ENCODE measurements at regions not wholly inside any gene's neighbourhood (a gene's known extent, or its start where the extent isn't known, plus 50 kb on each side); places are given as distances from the start of the nearest gene placed in this dataset.

DNA sequence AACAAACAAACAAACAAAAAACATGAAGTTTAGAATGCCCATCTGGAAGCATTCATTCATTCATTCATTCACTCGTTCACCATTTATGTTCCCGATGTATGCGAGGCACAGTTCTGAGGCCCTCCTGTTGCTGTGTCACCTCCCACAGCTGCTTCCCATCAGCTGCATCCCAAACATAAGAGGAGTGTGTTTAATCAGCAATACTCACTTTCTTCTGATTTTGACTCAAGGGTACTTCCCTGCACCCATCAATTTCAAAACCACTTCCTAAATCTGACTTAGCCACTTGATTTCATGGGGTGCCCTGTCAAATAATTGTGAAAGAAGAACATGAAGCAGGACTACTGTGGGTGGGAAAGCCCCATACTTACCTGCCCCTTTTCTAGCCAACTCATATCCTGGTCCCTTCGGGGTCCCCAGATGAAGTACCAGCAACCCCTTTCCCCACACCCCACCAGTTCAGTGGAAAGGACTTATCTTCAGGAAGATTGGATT, 128.0 kb upstream of the IL12B start:
- RAD21 ChIA-PET (ENCODE audit: unreplicated experiment), result interaction anchor here (1.0 to 6.7 kb wide), 7 partner anchors 16 to 460 kb away, joined by 3 to 45 read pairs (median 34); no protein-coding TSS in a partner anchor
- no peaks in the 10 kb centered on the region for H3K36me3 ChIP-seq (ENCODE audit: control insufficient read depth in 2 of 2, insufficient read depth in 2 of 2, low read length in 1 of 2)
- H4K20me1 ChIP-seq (ENCODE audit: control insufficient read depth, insufficient read depth), result no peaks in the 10 kb centered on the region
- peak; percentile 73 for FAIRE-seq
- DNase-seq (ENCODE audit: low read depth, low spot score), result peak; percentile 88
- no peaks in the 10 kb centered on the region for H3K27me3 ChIP-seq (replicated peaks in 1 of 2; ENCODE audit: control insufficient read depth in 2 of 2, insufficient read depth in 2 of 2, low read length in 1 of 2)
- CTCF ChIA-PET, result interaction anchor here (1.1 to 2.9 kb wide), 10 partner anchors 16 to 192 kb away, joined by 3 to 15 read pairs (median 5); no protein-coding TSS in a partner anchor
- H3K9ac ChIP-seq (ENCODE audit: control insufficient read depth, insufficient read depth, low read length), result no peak overlapping the region
- no peaks in the 10 kb centered on the region; the same call in 2 of the 3 replicates for H3K9me3 ChIP-seq (replicated peaks; ENCODE audit: control insufficient read depth, insufficient read depth, low read length)
- H2AFZ ChIP-seq (ENCODE audit: control insufficient read depth, low read depth, low read length), result no peak overlapping the region
- H3K4me2 ChIP-seq (ENCODE audit: control insufficient read depth, insufficient read depth), result peak overlapping the region; percentile 59; the same call in 1 of the 2 replicates
- 0% methylated on average over 4 of the region's 4 CpGs for WGBS (ENCODE audit: insufficient coverage, insufficient replicate concordance, low lambda C conversion rate, missing lambda C conversion rate)
- SMC1A ChIA-PET (ENCODE audit: uncharacterized antibody, unreplicated experiment), result interaction anchor here (1.0 to 6.8 kb wide), 9 partner anchors 13 to 1008 kb away, joined by 3 to 65 read pairs (median 18); no protein-coding TSS in a partner anchor
- intact Hi-C loops (cut with micrococcal nuclease; ENCODE audit: unreplicated experiment), result loop anchor here (1.0 to 5.0 kb wide), 5 partner anchors 31 to 1009 kb away; no protein-coding TSS in a partner anchor
- BruUV-seq (replicated peaks), result no TSS peak
- peak overlapping the region; percentile 38; the same call in 1 of the 2 replicates for H3K27ac ChIP-seq (ENCODE audit: control insufficient read depth, insufficient read depth)
- peaks cover 52% of the 10 kb centered on the region for H3K4me1 ChIP-seq (ENCODE audit: control insufficient read depth, insufficient read depth, low read length)
- peak; percentile 61 for ATAC-seq
- H3K79me2 ChIP-seq (ENCODE audit: control insufficient read depth, insufficient read depth, low read length), result no peaks in the 10 kb centered on the region
- H3K4me3 ChIP-seq, result peak overlapping the region; percentile 44
- POLR2A ChIA-PET, result interaction anchor here (0.8 to 2.8 kb wide), 7 partner anchors 27 to 126 kb away, joined by 3 to 10 read pairs (median 4); no protein-coding TSS in a partner anchor
- in situ Hi-C loops (cut with MboI), result no loop called here
- TF ChIP-seq BACH1 (IDR thresholded peaks at IDR 0.05; ENCODE audit: borderline replicate concordance) (peak; percentile 99), SMARCA5 (IDR thresholded peaks at IDR 0.05) (no peak), TBL1XR1 (IDR thresholded peaks at IDR 0.05; ENCODE audit: low read depth, low read length) (peak; percentile 100), RBBP5 (conservative IDR thresholded peaks at IDR 0.05) (no peak), JUND (IDR thresholded peaks at IDR 0.05; ENCODE audit: low read depth, low read length) (peak; percentile 93), NRF1 (conservative IDR thresholded peaks at IDR 0.05; ENCODE audit: low read depth, low read length) (no peak), RAD51 (IDR thresholded peaks at IDR 0.05) (peak; percentile 55; the same call in 1 of the 2 replicates), NR2F1 (conservative IDR thresholded peaks at IDR 0.05) (peak; percentile 94), TARDBP (IDR thresholded peaks at IDR 0.05; ENCODE audit: borderline replicate concordance) (peak; percentile 85; the same call in 1 of the 2 replicates), FOXM1 (IDR thresholded peaks at IDR 0.05; ENCODE audit: low read depth, low read length) (peak; percentile 100), CHD2 (IDR thresholded peaks at IDR 0.05; ENCODE audit: borderline replicate concordance, low read depth, low read length) (peak; percentile 84), EZH2 (IDR thresholded peaks at IDR 0.05; ENCODE audit: borderline replicate concordance, control insufficient read depth, low read depth, low read length) (no peak), PAX5 (IDR thresholded peaks at IDR 0.05; ENCODE audit: borderline replicate concordance, low read depth, low read length) (peak; percentile 99), HDAC2 (IDR thresholded peaks at IDR 0.05) (no peak), BHLHE40 (IDR thresholded peaks at IDR 0.05; ENCODE audit: borderline replicate concordance in 1 of 2, low read depth in 2 of 2, low read length in 1 of 2) (peak; percentile 87 to 92), IKZF1 (conservative IDR thresholded peaks at IDR 0.05) (peak; percentile 100), TCF12 (IDR thresholded peaks at IDR 0.05; ENCODE audit: low read depth, low read length) (peak; percentile 100), EP300 (IDR thresholded peaks at IDR 0.05; ENCODE audit: borderline replicate concordance in 1 of 2, control insufficient read depth in 1 of 2, low read depth in 2 of 2, low read length in 2 of 2) (peak; percentile 99), ZNF24 (IDR thresholded peaks at IDR 0.05) (peak; percentile 97), ZNF207 (IDR thresholded peaks at IDR 0.05; ENCODE audit: borderline replicate concordance) (peak; percentile 48; the same call in 1 of the 2 replicates), CREB1 (IDR thresholded peaks at IDR 0.05; ENCODE audit: low read depth) (peak; percentile 78), CREM (IDR thresholded peaks at IDR 0.05; ENCODE audit: low read depth) (peak; percentile 99), RUNX3 (IDR thresholded peaks at IDR 0.05; ENCODE audit: low read length) (peak; percentile 100), CHD1 (IDR thresholded peaks at IDR 0.05; ENCODE audit: low read depth, low read length) (no peak)
- TF ChIP-seq, protein P1, sequence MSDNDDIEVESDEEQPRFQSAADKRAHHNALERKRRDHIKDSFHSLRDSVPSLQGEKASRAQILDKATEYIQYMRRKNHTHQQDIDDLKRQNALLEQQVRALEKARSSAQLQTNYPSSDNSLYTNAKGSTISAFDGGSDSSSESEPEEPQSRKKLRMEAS (IDR thresholded peaks at IDR 0.05; ENCODE audit: low read depth, low read length), result no peak
- TF ChIP-seq, protein P2, sequence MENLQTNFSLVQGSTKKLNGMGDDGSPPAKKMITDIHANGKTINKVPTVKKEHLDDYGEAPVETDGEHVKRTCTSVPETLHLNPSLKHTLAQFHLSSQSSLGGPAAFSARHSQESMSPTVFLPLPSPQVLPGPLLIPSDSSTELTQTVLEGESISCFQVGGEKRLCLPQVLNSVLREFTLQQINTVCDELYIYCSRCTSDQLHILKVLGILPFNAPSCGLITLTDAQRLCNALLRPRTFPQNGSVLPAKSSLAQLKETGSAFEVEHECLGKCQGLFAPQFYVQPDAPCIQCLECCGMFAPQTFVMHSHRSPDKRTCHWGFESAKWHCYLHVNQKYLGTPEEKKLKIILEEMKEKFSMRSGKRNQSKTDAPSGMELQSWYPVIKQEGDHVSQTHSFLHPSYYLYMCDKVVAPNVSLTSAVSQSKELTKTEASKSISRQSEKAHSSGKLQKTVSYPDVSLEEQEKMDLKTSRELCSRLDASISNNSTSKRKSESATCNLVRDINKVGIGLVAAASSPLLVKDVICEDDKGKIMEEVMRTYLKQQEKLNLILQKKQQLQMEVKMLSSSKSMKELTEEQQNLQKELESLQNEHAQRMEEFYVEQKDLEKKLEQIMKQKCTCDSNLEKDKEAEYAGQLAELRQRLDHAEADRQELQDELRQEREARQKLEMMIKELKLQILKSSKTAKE (IDR thresholded peaks at IDR 0.05; ENCODE audit: low read depth, poor library complexity, severe bottlenecking), result peak; percentile 98

Data from GM12878 (cell line).